ENCODE measurements at regions not wholly inside any gene's neighbourhood (a gene's known extent, or its start where the extent isn't known, plus 50 kb on each side); places are given as distances from the start of the nearest gene placed in this dataset.

DNA sequence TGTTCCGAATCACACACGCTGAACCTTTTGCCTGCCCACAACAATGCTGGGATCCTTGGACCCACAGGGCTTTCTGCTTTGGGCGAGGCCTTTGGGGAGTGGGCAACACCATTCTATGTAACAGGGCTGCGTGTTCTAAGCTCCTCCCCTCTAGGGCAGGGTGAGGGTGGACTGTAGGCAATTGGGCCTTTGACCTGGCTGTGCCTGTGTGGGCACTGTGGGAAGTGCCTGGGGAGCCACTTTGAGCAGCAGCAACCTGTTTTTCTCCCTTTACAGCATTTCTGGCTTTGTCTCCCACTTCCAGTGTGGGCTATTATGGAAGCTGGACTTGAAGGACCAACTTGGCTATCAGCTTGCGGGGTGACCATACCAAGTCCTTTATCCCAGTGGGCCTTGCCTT is 128.9 kb upstream of the WSCD1 start:
- Histone ChIP-seq H3K4me1 (ENCODE audit: control insufficient read depth, extremely low read depth, insufficient read depth, low read length) (no peaks in the 10 kb centered on the region), H3K9me1 (ENCODE audit: control insufficient read depth, extremely low read depth, insufficient read depth, low read length) (no peaks in the 10 kb centered on the region), H2AFZ (ENCODE audit: control insufficient read depth, low read length) (no peak overlapping the region), H3K36me3 (ENCODE audit: control insufficient read depth in 2 of 2, extremely low read depth in 1 of 2, insufficient read depth in 2 of 2, low read length in 2 of 2) (no peaks in the 10 kb centered on the region), H4K20me1 (ENCODE audit: control insufficient read depth, extremely low read depth, insufficient read depth, low read length) (no peaks in the 10 kb centered on the region), H3K27me3 (ENCODE audit: control insufficient read depth, extremely low read depth, insufficient read depth, low read length) (peaks cover 10% of the 10 kb centered on the region), H3K4me3 (ENCODE audit: control insufficient read depth in 2 of 3, extremely low read depth in 1 of 3, insufficient read depth in 2 of 3, low read depth in 1 of 3, low read length in 3 of 3) (no peak overlapping the region), H3K27ac (ENCODE audit: control insufficient read depth, insufficient read depth, low read length) (no peak overlapping the region), H3K79me2 (ENCODE audit: control insufficient read depth, insufficient read depth, low read length) (no peaks in the 10 kb centered on the region), H3K9ac (ENCODE audit: control insufficient read depth, extremely low read depth, insufficient read depth, low read length) (no peak overlapping the region), H3K4me2 (ENCODE audit: control insufficient read depth, extremely low read depth, insufficient read depth, low read depth, low read length) (no peak overlapping the region), H3K9me3 (ENCODE audit: control insufficient read depth, low read depth, low read length) (no peaks in the 10 kb centered on the region)
- no peak for FAIRE-seq
- no peak for DNase-seq (ENCODE audit: low read depth, low spot score)
- dilution Hi-C loops (cut with MboI; ENCODE audit: extremely low pct_ligation_motif_present, low sequenced_read_pairs): no loop called here
- TF ChIP-seq EZH2 (IDR thresholded peaks at IDR 0.05; ENCODE audit: low read length): no peak
- TF ChIP-seq, protein P1, sequence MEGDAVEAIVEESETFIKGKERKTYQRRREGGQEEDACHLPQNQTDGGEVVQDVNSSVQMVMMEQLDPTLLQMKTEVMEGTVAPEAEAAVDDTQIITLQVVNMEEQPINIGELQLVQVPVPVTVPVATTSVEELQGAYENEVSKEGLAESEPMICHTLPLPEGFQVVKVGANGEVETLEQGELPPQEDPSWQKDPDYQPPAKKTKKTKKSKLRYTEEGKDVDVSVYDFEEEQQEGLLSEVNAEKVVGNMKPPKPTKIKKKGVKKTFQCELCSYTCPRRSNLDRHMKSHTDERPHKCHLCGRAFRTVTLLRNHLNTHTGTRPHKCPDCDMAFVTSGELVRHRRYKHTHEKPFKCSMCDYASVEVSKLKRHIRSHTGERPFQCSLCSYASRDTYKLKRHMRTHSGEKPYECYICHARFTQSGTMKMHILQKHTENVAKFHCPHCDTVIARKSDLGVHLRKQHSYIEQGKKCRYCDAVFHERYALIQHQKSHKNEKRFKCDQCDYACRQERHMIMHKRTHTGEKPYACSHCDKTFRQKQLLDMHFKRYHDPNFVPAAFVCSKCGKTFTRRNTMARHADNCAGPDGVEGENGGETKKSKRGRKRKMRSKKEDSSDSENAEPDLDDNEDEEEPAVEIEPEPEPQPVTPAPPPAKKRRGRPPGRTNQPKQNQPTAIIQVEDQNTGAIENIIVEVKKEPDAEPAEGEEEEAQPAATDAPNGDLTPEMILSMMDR (optimal IDR thresholded peaks at IDR 0.05 in 1 of 3, IDR thresholded peaks at IDR 0.05 in 1 of 3, conservative IDR thresholded peaks at IDR 0.05 in 1 of 3; ENCODE audit: extremely low read depth in 1 of 3, insufficient read depth in 2 of 3, low read length in 3 of 3): no peak

DNA sequence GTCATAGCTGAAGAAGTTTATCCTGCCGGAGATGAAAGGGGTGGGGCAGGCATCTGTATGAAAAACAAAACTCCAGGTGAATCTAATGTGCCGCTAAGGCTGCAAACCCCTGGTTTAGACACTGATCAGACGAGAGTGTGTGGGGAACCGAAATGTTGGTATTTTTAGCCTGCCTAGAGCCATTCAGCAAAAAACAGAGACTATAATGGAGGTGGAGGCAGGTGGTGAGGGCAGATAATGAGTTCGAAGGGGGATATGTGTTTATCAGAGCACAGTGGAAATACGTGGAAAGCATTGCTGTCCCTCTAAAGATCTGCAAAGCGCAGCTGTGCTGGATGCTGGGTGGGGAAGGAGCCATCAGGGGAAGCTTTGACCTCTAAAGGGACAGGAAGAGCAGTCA is 127.5 kb upstream of the WSCD1 start:
- H3K9me1 ChIP-seq (ENCODE audit: control insufficient read depth, extremely low read depth, insufficient read depth, low read length): no peaks in the 10 kb centered on the region
- dilution Hi-C loops (cut with MboI; ENCODE audit: extremely low pct_ligation_motif_present, low sequenced_read_pairs): no loop called here
- no peaks in the 10 kb centered on the region for H3K36me3 ChIP-seq (ENCODE audit: control insufficient read depth in 2 of 2, extremely low read depth in 1 of 2, insufficient read depth in 2 of 2, low read length in 2 of 2)
- no peaks in the 10 kb centered on the region for H4K20me1 ChIP-seq (ENCODE audit: control insufficient read depth, extremely low read depth, insufficient read depth, low read length)
- TF ChIP-seq, protein P1 (optimal IDR thresholded peaks at IDR 0.05 in 1 of 3, IDR thresholded peaks at IDR 0.05 in 1 of 3, conservative IDR thresholded peaks at IDR 0.05 in 1 of 3; ENCODE audit: extremely low read depth in 1 of 3, insufficient read depth in 2 of 3, low read length in 3 of 3): no peak
- no peak for TF ChIP-seq EZH2 (IDR thresholded peaks at IDR 0.05; ENCODE audit: low read length)
- H3K4me2 ChIP-seq (ENCODE audit: control insufficient read depth, extremely low read depth, insufficient read depth, low read depth, low read length): no peak overlapping the region
- FAIRE-seq (no peak), DNase-seq (ENCODE audit: low read depth, low spot score) (no peak)
- no peaks in the 10 kb centered on the region for H3K4me1 ChIP-seq (ENCODE audit: control insufficient read depth, extremely low read depth, insufficient read depth, low read length)
- no peak overlapping the region for H3K9ac ChIP-seq (ENCODE audit: control insufficient read depth, extremely low read depth, insufficient read depth, low read length)
- no peaks in the 10 kb centered on the region for H3K9me3 ChIP-seq (ENCODE audit: control insufficient read depth, low read depth, low read length)
- H3K27ac ChIP-seq (ENCODE audit: control insufficient read depth, insufficient read depth, low read length): no peak overlapping the region
- no peak overlapping the region for H3K4me3 ChIP-seq (ENCODE audit: control insufficient read depth in 2 of 3, extremely low read depth in 1 of 3, insufficient read depth in 2 of 3, low read depth in 1 of 3, low read length in 3 of 3)
- H3K79me2 ChIP-seq (ENCODE audit: control insufficient read depth, insufficient read depth, low read length): no peaks in the 10 kb centered on the region
- H3K27me3 ChIP-seq (ENCODE audit: control insufficient read depth, extremely low read depth, insufficient read depth, low read length): peaks cover 10% of the 10 kb centered on the region
- no peak overlapping the region for H2AFZ ChIP-seq (ENCODE audit: control insufficient read depth, low read length)

Measured in keratinocyte (primary cell).